Effector CD4-positive, alpha-beta T cell (primary cell): ENCODE measurements at regions not wholly inside any gene's neighbourhood (a gene's known extent, or its start where the extent isn't known, plus 50 kb on each side); places are given as distances from the start of the nearest gene placed in this dataset.

Source experiments
- DNase-seq: peaks from one replicate; pipeline ENCODE4 v3.0.0-alpha.2; 2020

- no peak for DNase-seq
These were observed 54.6 kb upstream of the IPO9 start for GRCh38 chr1:201774224-201774982.

GRCh38 chr1:201774983-201775344, 54.0 kb upstream of the IPO9 start:
- DNase-seq: no peak

GRCh38 chr1:201775380-201775779, 53.6 kb upstream of the IPO9 start:
- DNase-seq: no peak

GRCh38 chr1:201778279-201779065, 50.5 kb upstream of the IPO9 start:
- no peak for DNase-seq
